ENCODE measurements at regions not wholly inside any gene's neighbourhood (a gene's known extent, or its start where the extent isn't known, plus 50 kb on each side); places are given as distances from the start of the nearest gene placed in this dataset.

- no peak for DNase-seq
These were observed 207.8 kb upstream of the FAR2 start for GRCh38 chr12:28941248-28941647.

GRCh38 chr12:28946361-28946760, 202.7 kb upstream of the FAR2 start:
- no peak for DNase-seq

- DNase-seq = no peak
These were observed 200.4 kb upstream of the FAR2 start for GRCh38 chr12:28948685-28949084.

GRCh38 chr12:28949184-28949583, 199.9 kb upstream of the FAR2 start:
- no peak for DNase-seq

GRCh38 chr12:28950049-28950448, 199.0 kb upstream of the FAR2 start:
- no peak for DNase-seq

GRCh38 chr12:28951935-28952334, 197.1 kb upstream of the FAR2 start:
- no peak for DNase-seq

GRCh38 chr12:28954333-28954732, 194.7 kb upstream of the FAR2 start:
- DNase-seq = no peak

GRCh38 chr12:28955491-28955890, 193.6 kb upstream of the FAR2 start:
- no peak for DNase-seq

GRCh38 chr12:28955931-28956330, 193.1 kb upstream of the FAR2 start:
- DNase-seq = no peak

GRCh38 chr12:28958553-28959195, 190.4 kb upstream of the FAR2 start:
- no peak for DNase-seq

- no peak for DNase-seq
These were observed 187.1 kb upstream of the FAR2 start for GRCh38 chr12:28961948-28962384.

- no peak for DNase-seq
These were observed 185.5 kb upstream of the FAR2 start for GRCh38 chr12:28963554-28963953.

GRCh38 chr12:28966046-28966780, 182.9 kb upstream of the FAR2 start:
- DNase-seq = no peak

- DNase-seq = no peak
These were observed 181.7 kb upstream of the FAR2 start for GRCh38 chr12:28967426-28967825.

GRCh38 chr12:28973491-28973890, 175.6 kb upstream of the FAR2 start:
- DNase-seq = no peak

- DNase-seq = no peak
These were observed 174.9 kb upstream of the FAR2 start for GRCh38 chr12:28974166-28974565.

- no peak for DNase-seq
These were observed 174.2 kb upstream of the FAR2 start for GRCh38 chr12:28974883-28975282.

- no peak for DNase-seq
These were observed 173.3 kb upstream of the FAR2 start for GRCh38 chr12:28975564-28976340.

GRCh38 chr12:28980436-28980835, 168.6 kb upstream of the FAR2 start:
- DNase-seq = no peak

- DNase-seq = no peak
These were observed 161.3 kb upstream of the FAR2 start for GRCh38 chr12:28987538-28988324.

- no peak for DNase-seq
These were observed 160.8 kb upstream of the FAR2 start for GRCh38 chr12:28988325-28988704.

GRCh38 chr12:28991626-28992025, 157.5 kb upstream of the FAR2 start:
- no peak for DNase-seq

- DNase-seq = no peak
These were observed 155.4 kb upstream of the FAR2 start for GRCh38 chr12:28993720-28994119.
